Activated CD4-positive, alpha-beta T cell treated with anti-CD3 and anti-CD28 coated beads, Interleukin-2, amount 10 ng/mL, durations not matched to agents 7 days and 5 days (primary cell): ENCODE measurements at regions not wholly inside any gene's neighbourhood (a gene's known extent, or its start where the extent isn't known, plus 50 kb on each side); places are given as distances from the start of the nearest gene placed in this dataset.
"Not testable (repeated sequence)": the region's sequence is repeated elsewhere in the genome, so short reads cannot be mapped to it uniquely, and the experiment has no call there.

Source experiments
- CTCF ChIA-PET: fragments of 350-600 bp; sonication (Branson Sonifier 250); formaldehyde crosslinking; loops from one replicate; lab custom pipeline; 2021; ENCODE audit warnings: antibody characterized with exemption; lab: Charles Lee
- POLR2A ChIA-PET: fragments of 350-600 bp; sonication (Branson Sonifier 250); formaldehyde crosslinking; loops from one replicate; lab custom pipeline; 2021; ENCODE audit warnings: antibody characterized with exemption; lab: Charles Lee
- DNase-seq: peaks from one replicate; pipeline ENCODE4 v3.0.0-alpha.2; 2020
- H3K27ac Mint-ChIP-seq: one replicate; pipeline ENCODE4 v1.8.0; 2021; ENCODE audit warnings: mild to moderate bottlenecking, moderate library complexity, mixed read lengths
- H3K27me3 Mint-ChIP-seq: one replicate; pipeline ENCODE4 v1.8.0; 2021; ENCODE audit warnings: mixed read lengths
- H3K36me3 Mint-ChIP-seq: one replicate; pipeline ENCODE4 v1.8.0; 2021; ENCODE audit warnings: low read depth, mixed read lengths
- H3K4me1 Mint-ChIP-seq: one replicate; pipeline ENCODE4 v1.8.0; 2021; ENCODE audit warnings: mixed read lengths
- H3K4me3 Mint-ChIP-seq: one replicate; pipeline ENCODE4 v1.8.0; 2021; ENCODE audit warnings: mild to moderate bottlenecking, moderate library complexity, mixed read lengths
- H3K9me3 Mint-ChIP-seq: one replicate; pipeline ENCODE4 v1.8.0; 2021; ENCODE audit warnings: mixed read lengths

DNA sequence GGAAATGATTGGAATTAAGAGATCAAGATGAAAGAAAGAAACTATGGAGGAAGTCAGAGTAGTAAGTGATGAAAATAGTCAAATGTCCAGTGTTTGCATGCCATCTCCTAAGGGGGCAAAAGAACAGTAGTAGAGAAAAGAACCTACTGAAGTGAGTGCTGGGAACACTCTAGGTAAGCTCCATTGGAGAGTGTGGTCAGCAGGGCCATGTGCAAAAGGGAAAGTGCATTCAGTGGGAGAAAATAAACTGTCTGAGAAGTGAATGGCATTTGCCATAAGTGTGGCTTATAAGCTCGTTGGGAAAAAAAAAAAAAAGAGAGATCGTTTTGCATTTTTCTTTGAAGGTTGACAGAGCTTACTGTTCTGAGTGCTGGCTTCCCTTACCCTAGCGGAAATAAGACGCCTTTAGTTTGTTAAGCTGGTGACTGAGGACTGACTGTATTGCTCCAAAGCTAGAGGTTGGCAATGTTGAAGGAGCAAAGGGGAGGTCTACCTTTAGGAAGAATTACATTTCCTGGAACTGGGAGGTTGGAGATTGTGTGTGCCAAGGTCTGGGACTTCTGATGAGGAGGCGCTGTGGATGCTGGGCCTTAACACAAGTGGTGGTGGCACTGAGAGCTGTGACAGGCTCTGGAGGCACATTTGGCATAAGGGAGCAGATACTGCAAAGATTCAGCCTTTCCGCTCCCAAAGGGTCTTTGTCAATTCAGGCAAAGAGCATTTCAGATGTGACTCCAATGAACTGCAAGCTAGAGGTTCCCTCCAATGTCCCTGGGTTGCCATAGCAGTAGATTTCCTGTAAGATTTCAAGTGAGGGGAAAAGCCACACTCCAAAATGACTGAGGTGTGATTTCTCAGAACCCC is 287.8 kb upstream of the SATB1 start:
- Mint-ChIP-seq H3K9me3 (peaks cover 36% of the 10 kb centered on the region), H3K4me1 (peaks cover 75% of the 10 kb centered on the region), H3K4me3 (peak overlapping the region; percentile 58), H3K27me3 (no peaks in the 10 kb centered on the region), H3K27ac (peak overlapping the region; percentile 93), H3K36me3 (peaks cover 54% of the 10 kb centered on the region)
- peak; percentile 60 for DNase-seq
- ChIA-PET POLR2A (interaction anchor here (0.5 to 1.1 kb wide), 6 partner anchors 28 to 301 kb away, joined by 3 to 4 read pairs (median 3); no protein-coding TSS in a partner anchor), CTCF (interaction anchor here (0.6 to 5.1 kb wide), 16 partner anchors 9 to 281 kb away, joined by 3 to 29 read pairs (median 4); no protein-coding TSS in a partner anchor)

DNA sequence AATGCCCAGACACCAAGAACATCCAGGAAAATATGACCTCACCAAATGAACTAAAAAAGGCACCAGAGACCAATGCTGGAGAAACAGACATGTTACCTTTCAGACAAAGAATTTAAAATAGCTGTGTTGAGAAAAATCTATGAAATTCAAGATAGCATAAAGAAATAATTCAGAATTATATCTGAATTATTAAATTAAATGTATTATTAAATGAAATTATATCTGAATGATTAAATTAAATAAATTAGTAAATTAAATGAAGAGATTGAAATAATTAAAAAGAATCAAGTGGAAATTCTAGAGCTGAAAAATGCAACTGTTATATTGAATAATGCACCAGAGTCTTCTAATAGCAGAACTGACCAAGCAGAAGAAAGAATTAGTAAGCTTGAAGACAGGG is 279.2 kb upstream of the SATB1 start:
- ChIA-PET CTCF (interaction anchor here (0.6 to 2.3 kb wide), 6 partner anchors 9 to 54 kb away, joined by 3 to 14 read pairs (median 6); no protein-coding TSS in a partner anchor), POLR2A (no interaction called here)
- H3K4me3 Mint-ChIP-seq = no peak overlapping the region
- H3K27ac Mint-ChIP-seq = no peak overlapping the region
- H3K4me1 Mint-ChIP-seq = peaks cover 18% of the 10 kb centered on the region
- H3K9me3 Mint-ChIP-seq = peaks cover 59% of the 10 kb centered on the region
- H3K36me3 Mint-ChIP-seq = peaks cover 55% of the 10 kb centered on the region
- DNase-seq = no peak
- no peaks in the 10 kb centered on the region for H3K27me3 Mint-ChIP-seq

DNA sequence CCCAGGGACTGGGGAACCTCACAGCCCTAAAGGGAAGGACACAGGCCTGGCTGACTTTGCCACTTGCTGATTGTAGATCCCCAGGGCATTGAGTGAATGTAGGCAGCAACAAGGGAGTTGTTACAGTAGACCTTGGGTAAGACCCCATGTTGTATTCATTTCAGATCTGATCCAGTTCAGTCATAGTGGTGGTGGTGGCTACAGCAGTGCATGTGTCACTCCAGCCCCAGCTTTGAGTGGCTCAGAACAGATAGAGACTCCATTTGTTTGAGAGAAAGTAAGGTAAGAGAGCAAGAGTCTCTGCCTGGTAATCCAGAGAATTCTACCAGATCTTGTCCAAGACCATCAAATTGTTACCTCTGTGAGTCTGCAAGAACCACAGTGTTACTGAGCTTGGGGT is 278.7 kb upstream of the SATB1 start:
- Mint-ChIP-seq H3K4me3 (no peak overlapping the region), H3K9me3 (peaks cover 57% of the 10 kb centered on the region), H3K27ac (no peak overlapping the region), H3K4me1 (peaks cover 13% of the 10 kb centered on the region), H3K27me3 (no peaks in the 10 kb centered on the region), H3K36me3 (peaks cover 51% of the 10 kb centered on the region)
- no peak for DNase-seq
- ChIA-PET POLR2A (no interaction called here), CTCF (interaction anchor here (1.2 to 2.3 kb wide), 4 partner anchors 10 to 55 kb away, joined by 3 to 14 read pairs (median 8); no protein-coding TSS in a partner anchor)

DNA sequence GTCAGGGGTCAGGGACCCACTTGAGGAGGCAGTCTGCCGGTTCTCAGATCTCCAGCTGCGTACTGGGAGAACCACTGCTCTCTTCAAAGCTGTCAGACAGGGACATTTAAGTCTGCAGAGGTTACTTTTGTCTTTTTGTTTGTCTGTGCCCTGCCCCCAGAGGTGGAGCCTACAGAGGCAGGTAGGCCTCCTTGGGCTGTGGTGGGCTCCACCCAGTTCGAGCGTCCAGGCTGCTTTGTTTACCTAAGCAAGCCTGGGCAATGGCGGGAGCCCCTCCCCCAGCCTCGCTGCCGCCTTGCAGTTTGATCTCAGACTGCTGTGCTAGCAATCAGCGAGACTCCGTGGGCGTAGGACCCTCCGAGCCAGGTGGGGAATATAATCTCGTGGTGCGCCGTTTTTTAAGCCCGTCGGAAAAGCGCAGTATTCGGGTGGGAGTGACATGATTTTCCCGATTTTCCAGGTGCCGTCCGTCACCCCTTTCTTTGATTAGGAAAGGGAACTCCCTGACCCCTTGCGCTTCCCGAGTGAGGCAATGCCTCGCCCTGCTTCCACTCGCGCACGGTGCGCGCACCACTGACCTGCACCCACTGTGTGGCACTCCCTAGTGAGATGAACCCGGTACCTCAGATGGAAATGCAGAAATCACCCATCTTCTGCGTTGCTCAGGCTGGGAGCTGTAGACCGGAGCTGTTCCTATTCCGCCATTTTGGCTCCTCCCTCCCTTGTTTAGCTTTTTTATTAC is 268.6 kb upstream of the SATB1 start:
- H3K27me3 Mint-ChIP-seq, H3K4me1 Mint-ChIP-seq, DNase-seq, H3K4me3 Mint-ChIP-seq, H3K27ac Mint-ChIP-seq, POLR2A ChIA-PET: not testable (repeated sequence)
- CTCF ChIA-PET = interaction anchor here (1.1 kb wide), 1 partner anchor 134 kb away, joined by 3 read pairs; no protein-coding TSS in a partner anchor
- H3K9me3 Mint-ChIP-seq = peaks cover 20% of the 10 kb centered on the region
- peaks cover 21% of the 10 kb centered on the region for H3K36me3 Mint-ChIP-seq

DNA sequence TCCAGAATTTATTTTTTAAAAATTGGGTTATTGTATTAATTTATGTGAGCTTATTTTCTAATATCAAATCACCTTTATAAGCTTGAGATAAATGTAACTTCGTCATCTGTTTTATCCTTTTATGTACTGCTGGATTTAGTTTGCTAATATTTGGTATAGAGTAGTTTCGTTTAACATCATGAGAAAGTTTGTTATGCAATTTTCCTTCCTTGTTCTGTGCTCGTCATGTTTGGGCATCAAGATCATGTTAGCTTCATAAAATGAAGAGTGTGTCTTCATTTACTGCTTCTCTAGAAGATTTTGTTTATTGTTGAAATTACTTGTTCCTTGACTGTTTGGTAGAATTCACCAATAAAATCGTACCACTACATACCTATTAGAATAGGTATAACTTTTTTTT is 262.1 kb upstream of the SATB1 start:
- CTCF ChIA-PET = interaction anchor here (0.8 to 1.4 kb wide), 5 partner anchors 21 to 67 kb away, joined by 3 to 8 read pairs (median 3); no protein-coding TSS in a partner anchor

DNA sequence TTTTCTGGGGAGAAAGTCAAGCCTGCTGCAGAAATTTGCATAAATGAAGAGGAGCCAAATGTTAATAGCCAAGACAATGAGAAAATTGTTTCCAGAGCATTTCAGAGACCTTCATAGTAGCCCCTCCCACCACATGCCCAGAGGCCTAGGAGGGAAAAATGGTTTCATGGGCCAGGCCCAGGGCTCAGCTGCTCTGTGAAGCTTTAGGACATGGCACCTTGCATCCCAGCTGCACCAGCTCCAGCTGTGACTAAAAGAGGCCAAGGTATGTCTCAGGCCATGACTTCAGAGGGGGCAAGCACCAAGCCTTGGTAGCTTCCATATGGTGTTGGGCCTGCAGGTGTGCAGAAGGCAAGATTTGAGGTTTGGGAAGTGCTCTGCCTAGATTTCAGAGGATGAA is 258.8 kb upstream of the SATB1 start:
- Mint-ChIP-seq H3K9me3 (peaks cover 23% of the 10 kb centered on the region), H3K36me3 (peaks cover 28% of the 10 kb centered on the region), H3K4me3 (no peak overlapping the region), H3K27me3 (no peaks in the 10 kb centered on the region), H3K27ac (no peak overlapping the region), H3K4me1 (peaks cover 43% of the 10 kb centered on the region)
- no peak for DNase-seq
- POLR2A ChIA-PET = no interaction called here
- CTCF ChIA-PET = interaction anchor here (1.4 to 1.6 kb wide), 4 partner anchors 14 to 74 kb away, joined by 3 to 6 read pairs (median 4); no protein-coding TSS in a partner anchor

More for the DNA sequence above, 262.1 kb upstream of the SATB1 start:
- Mint-ChIP-seq H3K9me3 (peaks cover 25% of the 10 kb centered on the region), H3K4me1 (peaks cover 13% of the 10 kb centered on the region), H3K4me3 (no peak overlapping the region), H3K36me3 (peaks cover 29% of the 10 kb centered on the region), H3K27me3 (no peaks in the 10 kb centered on the region), H3K27ac (no peak overlapping the region)
- no peak for DNase-seq
- POLR2A ChIA-PET = no interaction called here

DNA sequence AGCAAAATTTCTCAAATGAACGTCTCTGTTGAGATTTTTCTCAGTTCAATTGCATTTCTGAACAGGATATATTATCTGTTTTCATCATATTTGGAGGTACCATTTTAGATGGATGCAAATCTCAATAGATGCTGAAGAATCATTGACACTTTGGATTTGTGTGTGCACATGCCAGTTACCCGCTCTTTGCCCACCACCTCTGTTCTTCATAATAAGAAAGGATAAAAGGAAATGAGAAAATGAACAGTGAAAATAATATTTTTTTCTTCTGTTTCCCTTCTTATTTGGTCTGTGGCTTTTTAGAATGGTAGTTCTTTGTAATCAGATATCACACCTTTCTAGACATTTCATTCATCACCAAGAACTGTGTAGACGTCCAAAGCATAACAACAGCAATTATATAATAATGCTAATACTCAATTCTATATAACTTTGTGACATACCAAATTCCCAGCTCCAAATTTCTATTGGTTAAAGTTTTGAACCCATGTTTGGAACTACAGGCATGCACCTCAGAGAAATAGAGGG is 256.7 kb upstream of the SATB1 start:
- Mint-ChIP-seq H3K27ac (peak overlapping the region; percentile 79), H3K36me3 (peaks cover 39% of the 10 kb centered on the region), H3K4me1 (peaks cover 63% of the 10 kb centered on the region), H3K27me3 (no peaks in the 10 kb centered on the region), H3K4me3 (no peak overlapping the region), H3K9me3 (peaks cover 28% of the 10 kb centered on the region)
- POLR2A ChIA-PET = no interaction called here
- no peak for DNase-seq
- CTCF ChIA-PET = interaction anchor here (1.4 kb wide), 1 partner anchor 15 kb away, joined by 4 read pairs; no protein-coding TSS in a partner anchor

DNA sequence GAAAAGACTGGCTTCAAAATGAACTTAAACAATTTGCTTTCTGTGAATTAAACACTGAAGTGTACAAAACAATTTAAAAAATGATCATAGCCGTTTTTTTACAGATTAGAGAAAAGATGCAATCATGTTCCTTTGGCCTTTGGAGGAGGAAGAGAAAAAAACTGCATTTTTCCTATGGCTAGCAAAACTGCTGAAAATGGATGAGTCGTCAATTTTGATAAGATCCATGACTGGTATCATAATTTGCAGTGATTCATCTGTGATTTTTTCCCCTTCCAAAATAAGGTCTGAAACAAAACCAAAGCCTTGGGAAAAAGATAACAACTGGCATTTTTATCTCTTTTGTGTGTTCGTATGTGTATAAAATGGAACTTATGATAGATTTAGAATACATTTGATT is 255.6 kb upstream of the SATB1 start:
- peak overlapping the region; percentile 79 for H3K27ac Mint-ChIP-seq
- DNase-seq = no peak
- peaks cover 25% of the 10 kb centered on the region for H3K9me3 Mint-ChIP-seq
- H3K4me3 Mint-ChIP-seq = peak overlapping the region; percentile 8
- H3K4me1 Mint-ChIP-seq = peaks cover 69% of the 10 kb centered on the region
- ChIA-PET POLR2A (no interaction called here), CTCF (no interaction called here)
- H3K36me3 Mint-ChIP-seq = peaks cover 43% of the 10 kb centered on the region
- H3K27me3 Mint-ChIP-seq = no peaks in the 10 kb centered on the region

DNA sequence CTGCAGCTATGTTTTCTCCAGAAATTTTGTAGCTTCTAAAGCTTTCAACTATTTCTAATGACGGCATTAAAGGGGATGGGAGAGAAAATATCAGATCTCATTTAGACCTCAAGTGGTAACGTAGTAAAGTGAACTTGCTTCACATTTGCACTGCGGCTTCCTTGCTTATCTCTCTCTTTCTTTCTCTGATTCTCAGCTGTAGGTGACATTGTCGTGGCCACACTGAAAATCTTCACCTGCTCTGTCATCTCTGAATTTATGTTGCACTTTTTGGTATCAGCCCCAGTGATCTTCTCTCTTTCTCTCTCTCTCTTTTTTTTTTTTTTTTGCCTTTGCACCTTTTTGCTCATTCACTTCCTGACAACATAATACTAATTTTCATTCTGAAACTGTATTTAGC is 254.1 kb upstream of the SATB1 start:
- peaks cover 37% of the 10 kb centered on the region for H3K36me3 Mint-ChIP-seq
- peak overlapping the region; percentile 64 for H3K4me3 Mint-ChIP-seq
- peaks cover 78% of the 10 kb centered on the region for H3K4me1 Mint-ChIP-seq
- ChIA-PET POLR2A (interaction anchor here (0.7 to 0.8 kb wide), 2 partner anchors 29 to 236 kb away, joined by 3 to 6 read pairs; no protein-coding TSS in a partner anchor), CTCF (interaction anchor here (0.6 to 1.8 kb wide), 15 partner anchors 10 to 1426 kb away, joined by 3 to 12 read pairs (median 3); no protein-coding TSS in a partner anchor)
- H3K27me3 Mint-ChIP-seq = no peaks in the 10 kb centered on the region
- peaks cover 23% of the 10 kb centered on the region for H3K9me3 Mint-ChIP-seq
- peak; percentile 66 for DNase-seq
- H3K27ac Mint-ChIP-seq = peak overlapping the region; percentile 98

DNA sequence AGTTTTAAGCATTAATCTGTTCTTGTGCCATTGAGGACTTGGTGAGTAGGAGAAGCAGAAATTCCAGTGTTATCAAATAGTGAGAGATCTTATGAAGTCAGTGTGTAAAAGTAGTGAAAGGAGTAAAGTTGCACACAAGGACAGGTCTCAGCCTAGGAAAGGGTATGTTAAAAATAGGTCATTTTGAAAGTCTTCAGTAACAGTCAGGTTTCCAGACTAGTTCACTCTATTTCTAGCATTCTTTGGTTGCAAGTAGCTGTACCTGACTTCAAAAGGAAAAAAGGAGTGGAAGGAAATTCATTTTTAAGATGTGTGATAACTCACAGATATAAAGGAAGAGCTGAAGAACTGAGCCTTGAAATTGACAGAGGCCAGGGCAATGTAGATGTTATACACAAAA is 250.1 kb upstream of the SATB1 start:
- Mint-ChIP-seq H3K9me3 (peaks cover 17% of the 10 kb centered on the region), H3K4me1 (peaks cover 84% of the 10 kb centered on the region), H3K36me3 (peaks cover 26% of the 10 kb centered on the region), H3K27me3 (no peaks in the 10 kb centered on the region), H3K4me3 (no peak overlapping the region), H3K27ac (no peak overlapping the region)
- ChIA-PET POLR2A (no interaction called here), CTCF (interaction anchor here (1.1 to 3.0 kb wide), 6 partner anchors 10 to 116 kb away, joined by 3 to 11 read pairs (median 5); no protein-coding TSS in a partner anchor)
- DNase-seq = no peak

DNA sequence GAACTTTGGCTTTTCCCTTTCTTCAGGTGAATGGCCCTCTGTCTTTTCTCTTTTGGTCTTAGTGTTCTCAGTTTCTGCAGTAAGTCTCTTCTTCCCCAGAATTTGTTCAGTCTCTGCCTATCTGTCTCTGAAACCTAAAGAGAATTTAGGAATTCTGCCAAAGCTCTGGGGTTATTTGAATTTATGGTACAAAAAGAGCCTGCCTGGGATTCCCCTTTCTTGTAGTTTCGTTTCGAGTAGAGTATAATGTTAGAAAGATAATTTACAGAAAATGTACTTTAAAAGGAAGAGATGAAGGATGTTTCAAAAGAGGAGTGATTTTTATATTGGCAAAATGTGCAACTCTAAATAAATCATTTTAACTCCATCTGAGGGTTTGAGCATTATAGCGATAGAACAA is 247.4 kb upstream of the SATB1 start:
- peaks cover 23% of the 10 kb centered on the region for H3K9me3 Mint-ChIP-seq
- POLR2A ChIA-PET = no interaction called here
- no peak for DNase-seq
- CTCF ChIA-PET = interaction anchor here (0.6 kb wide), 1 partner anchor 110 kb away, joined by 3 read pairs; no protein-coding TSS in a partner anchor
- H3K36me3 Mint-ChIP-seq = peaks cover 27% of the 10 kb centered on the region
- no peaks in the 10 kb centered on the region for H3K27me3 Mint-ChIP-seq
- H3K4me1 Mint-ChIP-seq = peaks cover 73% of the 10 kb centered on the region
- H3K27ac Mint-ChIP-seq = peak overlapping the region; percentile 84
- peak overlapping the region; percentile 61 for H3K4me3 Mint-ChIP-seq

DNA sequence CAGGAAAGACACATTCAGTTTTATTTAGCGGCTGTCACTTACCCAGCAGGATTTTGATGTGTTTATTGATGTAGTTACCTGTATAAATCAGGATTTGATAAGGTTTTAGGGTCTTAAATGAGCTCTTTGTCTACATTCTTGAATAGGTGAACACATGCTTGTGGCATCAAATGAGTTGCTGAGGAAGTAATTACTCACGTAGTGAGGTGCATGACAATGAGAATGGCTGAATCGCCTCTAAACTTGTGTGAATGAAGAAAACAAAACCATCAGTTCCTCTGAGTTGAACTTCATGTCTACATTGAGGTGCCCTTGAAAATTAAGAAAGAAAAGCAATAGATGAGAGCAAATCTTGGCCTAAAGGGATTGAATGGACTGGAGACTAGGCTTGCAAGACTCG is 245.6 kb upstream of the SATB1 start:
- DNase-seq = no peak
- POLR2A ChIA-PET = no interaction called here
- no peak overlapping the region for H3K27ac Mint-ChIP-seq
- H3K9me3 Mint-ChIP-seq = peaks cover 15% of the 10 kb centered on the region
- no peaks in the 10 kb centered on the region for H3K27me3 Mint-ChIP-seq
- CTCF ChIA-PET = interaction anchor here (1.1 to 2.4 kb wide), 5 partner anchors 11 to 226 kb away, joined by 3 to 8 read pairs (median 4); no protein-coding TSS in a partner anchor
- H3K4me3 Mint-ChIP-seq = no peak overlapping the region
- peaks cover 16% of the 10 kb centered on the region for H3K36me3 Mint-ChIP-seq
- H3K4me1 Mint-ChIP-seq = peaks cover 58% of the 10 kb centered on the region
